ACHN (cell line): ENCODE measurements at regions not wholly inside any gene's neighbourhood (a gene's known extent, or its start where the extent isn't known, plus 50 kb on each side); places are given as distances from the start of the nearest gene placed in this dataset.

Source experiments
- DNase-seq: peaks from one replicate; pipeline ENCODE4 v3.0.0-alpha.2; 2015
- in situ Hi-C: cut with HindIII; loops from 2 replicates; pipeline ENCODE4 v1.10.0; 2017; ENCODE audit warnings: low sequenced_read_pairs, low pct_ligation_motif_present, low pct_unique_long_range_greater_than_20kb

- DNase-seq = no peak
- in situ Hi-C loops = no loop called here
These were observed 250.6 kb upstream of the TENM4 start for GRCh38 chr11:79691445-79691844.

GRCh38 chr11:79686703-79687419 is 246.0 kb upstream of the TENM4 start:
- DNase-seq = no peak
- in situ Hi-C loops = no loop called here

GRCh38 chr11:79683930-79684329 is 243.1 kb upstream of the TENM4 start:
- in situ Hi-C loops = no loop called here
- no peak for DNase-seq

- no peak for DNase-seq
- in situ Hi-C loops = no loop called here
These were observed 238.1 kb upstream of the TENM4 start for GRCh38 chr11:79678780-79679452.

GRCh38 chr11:79676396-79676795 is 235.6 kb upstream of the TENM4 start:
- DNase-seq = no peak
- in situ Hi-C loops = no loop called here

- in situ Hi-C loops = no loop called here
- DNase-seq = no peak
These were observed 234.3 kb upstream of the TENM4 start for GRCh38 chr11:79675081-79675480.

- DNase-seq = no peak
- in situ Hi-C loops = no loop called here
These were observed 232.0 kb upstream of the TENM4 start for GRCh38 chr11:79672786-79673185.

GRCh38 chr11:79671401-79671800 is 230.6 kb upstream of the TENM4 start:
- in situ Hi-C loops = no loop called here
- DNase-seq = no peak

- DNase-seq = no peak
- in situ Hi-C loops = no loop called here
These were observed 230.1 kb upstream of the TENM4 start for GRCh38 chr11:79670882-79671281.

GRCh38 chr11:79668575-79668974 is 227.7 kb upstream of the TENM4 start:
- no peak for DNase-seq
- in situ Hi-C loops = no loop called here

GRCh38 chr11:79667380-79667779 is 226.6 kb upstream of the TENM4 start:
- in situ Hi-C loops = no loop called here
- DNase-seq = no peak

GRCh38 chr11:79663017-79663416 is 222.2 kb upstream of the TENM4 start:
- no peak for DNase-seq
- in situ Hi-C loops = no loop called here

- in situ Hi-C loops = no loop called here
These were observed 220.5 kb upstream of the TENM4 start for GRCh38 chr11:79661373-79661772.

GRCh38 chr11:79648766-79649520 is 208.1 kb upstream of the TENM4 start:
- in situ Hi-C loops = no loop called here
- no peak for DNase-seq

More at GRCh38 chr11:79661373-79661772, 220.5 kb upstream of the TENM4 start:
- DNase-seq = no peak

GRCh38 chr11:79637219-79637618 is 196.4 kb upstream of the TENM4 start:
- in situ Hi-C loops = no loop called here

GRCh38 chr11:79634905-79635304 is 194.1 kb upstream of the TENM4 start:
- no peak for DNase-seq
- in situ Hi-C loops = no loop called here

More at GRCh38 chr11:79637219-79637618, 196.4 kb upstream of the TENM4 start:
- no peak for DNase-seq

GRCh38 chr11:79627281-79627680 is 186.5 kb upstream of the TENM4 start:
- DNase-seq = no peak
- in situ Hi-C loops = no loop called here

GRCh38 chr11:79626135-79627075 is 185.6 kb upstream of the TENM4 start:
- in situ Hi-C loops = no loop called here
- no peak for DNase-seq
